ENCODE measurements at regions not wholly inside any gene's neighbourhood (a gene's known extent, or its start where the extent isn't known, plus 50 kb on each side); places are given as distances from the start of the nearest gene placed in this dataset.

DNA sequence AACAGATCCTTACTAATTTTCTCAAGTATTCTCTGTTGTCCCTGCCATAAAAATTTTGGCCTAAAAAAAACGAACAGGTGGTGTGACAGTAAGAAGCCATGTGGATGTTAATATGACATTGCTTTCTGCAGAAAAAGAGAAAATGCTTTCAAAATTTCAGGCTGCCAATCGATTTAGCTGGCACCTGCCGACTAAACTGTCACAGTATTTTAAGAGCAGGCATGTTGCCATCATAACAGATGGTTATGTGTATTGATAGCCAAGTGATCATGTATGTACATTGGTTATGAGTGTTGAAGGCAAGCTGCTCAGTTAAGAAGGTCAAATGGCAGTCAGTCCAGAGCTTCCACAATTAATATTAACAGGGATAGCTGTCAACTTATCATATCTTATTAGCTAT lies 1017.0 kb downstream of the MRPL39 start:
- Histone ChIP-seq H3K27ac (ENCODE audit: extremely low read depth, low read depth, low read length) (no peak overlapping the region), H3K4me1 (ENCODE audit: control insufficient read depth, insufficient read depth, low read length) (no peaks in the 10 kb centered on the region), H3K9me3 (ENCODE audit: control insufficient read depth, insufficient read depth, low read depth, low read length) (no peaks in the 10 kb centered on the region), H3K36me3 (ENCODE audit: control insufficient read depth in 2 of 2, insufficient read depth in 1 of 2, low read length in 2 of 2) (no peaks in the 10 kb centered on the region), H3K4me3 (ENCODE audit: low read depth, low read length) (no peak overlapping the region)
- TF ChIP-seq ZBTB48 (tag by site-specific recombination; IDR thresholded peaks at IDR 0.05) (no peak), ZNF514 (tag by site-specific recombination; IDR thresholded peaks at IDR 0.05) (no peak), ZBTB8A (tag by site-specific recombination; IDR thresholded peaks at IDR 0.05) (no peak), ZNF354C (tag by site-specific recombination; IDR thresholded peaks at IDR 0.05; ENCODE audit: borderline replicate concordance, low read depth) (no peak), YY1 (tag by site-specific recombination; IDR thresholded peaks at IDR 0.05) (no peak), ZNF10 (tag by site-specific recombination; IDR thresholded peaks at IDR 0.05) (no peak), ZNF660 (tag by site-specific recombination; IDR thresholded peaks at IDR 0.05) (no peak), SCRT2 (tag by site-specific recombination; IDR thresholded peaks at IDR 0.05) (no peak), ZNF174 (tag by site-specific recombination; IDR thresholded peaks at IDR 0.05) (no peak), ZNF19 (tag by site-specific recombination; IDR thresholded peaks at IDR 0.05; ENCODE audit: low read depth) (no peak), ZNF146 (tag by site-specific recombination; IDR thresholded peaks at IDR 0.05) (no peak), ZNF184 (tag by site-specific recombination; IDR thresholded peaks at IDR 0.05) (no peak), ZNF311 (tag by site-specific recombination; IDR thresholded peaks at IDR 0.05; ENCODE audit: borderline replicate concordance) (no peak), KLF1 (tag by site-specific recombination; IDR thresholded peaks at IDR 0.05) (no peak), ZNF2 (tag by site-specific recombination; IDR thresholded peaks at IDR 0.05) (no peak), ZNF416 (tag by site-specific recombination; IDR thresholded peaks at IDR 0.05) (no peak), ZSCAN23 (tag by site-specific recombination; IDR thresholded peaks at IDR 0.05) (no peak), ZNF701 (tag by site-specific recombination; IDR thresholded peaks at IDR 0.05) (no peak)
- TF ChIP-seq, protein P1, sequence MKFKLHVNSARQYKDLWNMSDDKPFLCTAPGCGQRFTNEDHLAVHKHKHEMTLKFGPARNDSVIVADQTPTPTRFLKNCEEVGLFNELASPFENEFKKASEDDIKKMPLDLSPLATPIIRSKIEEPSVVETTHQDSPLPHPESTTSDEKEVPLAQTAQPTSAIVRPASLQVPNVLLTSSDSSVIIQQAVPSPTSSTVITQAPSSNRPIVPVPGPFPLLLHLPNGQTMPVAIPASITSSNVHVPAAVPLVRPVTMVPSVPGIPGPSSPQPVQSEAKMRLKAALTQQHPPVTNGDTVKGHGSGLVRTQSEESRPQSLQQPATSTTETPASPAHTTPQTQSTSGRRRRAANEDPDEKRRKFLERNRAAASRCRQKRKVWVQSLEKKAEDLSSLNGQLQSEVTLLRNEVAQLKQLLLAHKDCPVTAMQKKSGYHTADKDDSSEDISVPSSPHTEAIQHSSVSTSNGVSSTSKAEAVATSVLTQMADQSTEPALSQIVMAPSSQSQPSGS (tag by site-specific recombination; IDR thresholded peaks at IDR 0.05; ENCODE audit: low read depth) = no peak
- TF ChIP-seq, protein P2, sequence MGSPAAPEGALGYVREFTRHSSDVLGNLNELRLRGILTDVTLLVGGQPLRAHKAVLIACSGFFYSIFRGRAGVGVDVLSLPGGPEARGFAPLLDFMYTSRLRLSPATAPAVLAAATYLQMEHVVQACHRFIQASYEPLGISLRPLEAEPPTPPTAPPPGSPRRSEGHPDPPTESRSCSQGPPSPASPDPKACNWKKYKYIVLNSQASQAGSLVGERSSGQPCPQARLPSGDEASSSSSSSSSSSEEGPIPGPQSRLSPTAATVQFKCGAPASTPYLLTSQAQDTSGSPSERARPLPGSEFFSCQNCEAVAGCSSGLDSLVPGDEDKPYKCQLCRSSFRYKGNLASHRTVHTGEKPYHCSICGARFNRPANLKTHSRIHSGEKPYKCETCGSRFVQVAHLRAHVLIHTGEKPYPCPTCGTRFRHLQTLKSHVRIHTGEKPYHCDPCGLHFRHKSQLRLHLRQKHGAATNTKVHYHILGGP (tag by site-specific recombination; IDR thresholded peaks at IDR 0.05) = no peak
- ChIA-PET CTCF (no interaction called here), POLR2A (no interaction called here)

DNA sequence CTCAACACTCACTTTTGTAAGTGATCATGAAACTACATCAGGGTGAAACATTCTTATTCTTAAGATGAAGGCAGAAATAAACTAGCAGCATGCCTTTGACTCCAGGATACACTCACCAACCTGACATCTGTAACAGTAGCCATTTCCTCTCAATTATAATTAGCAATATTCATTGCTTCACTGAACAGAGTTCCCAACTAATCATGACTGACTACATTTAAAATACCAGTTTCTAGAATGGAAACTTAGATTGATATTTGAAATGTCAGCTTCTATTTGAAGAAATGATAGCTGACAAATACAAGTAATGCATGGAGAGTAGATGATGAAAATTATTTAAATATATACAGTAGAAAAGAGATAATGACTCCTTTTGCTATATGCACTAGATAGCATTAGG lies 1023.8 kb downstream of the MRPL39 start:
- CTCF ChIA-PET = no interaction called here
- Histone ChIP-seq H3K4me3 (ENCODE audit: low read depth, low read length) (no peak overlapping the region), H3K36me3 (ENCODE audit: control insufficient read depth in 2 of 2, insufficient read depth in 1 of 2, low read length in 2 of 2) (no peaks in the 10 kb centered on the region), H3K4me1 (ENCODE audit: control insufficient read depth, insufficient read depth, low read length) (no peaks in the 10 kb centered on the region), H3K9me3 (ENCODE audit: control insufficient read depth, insufficient read depth, low read depth, low read length) (no peaks in the 10 kb centered on the region), H3K27ac (ENCODE audit: extremely low read depth, low read depth, low read length) (no peak overlapping the region)
- POLR2A ChIA-PET = no interaction called here
- TF ChIP-seq ZNF394 (tag by site-specific recombination; IDR thresholded peaks at IDR 0.05; ENCODE audit: borderline replicate concordance) (no peak), ZNF510 (tag by site-specific recombination; IDR thresholded peaks at IDR 0.05; ENCODE audit: insufficient replicate concordance) (no peak), TRIM28 (IDR thresholded peaks at IDR 0.05; ENCODE audit: borderline replicate concordance, low read length) (no peak), PRDM1 (tag by site-specific recombination; IDR thresholded peaks at IDR 0.05) (no peak), OSR2 (tag by site-specific recombination; IDR thresholded peaks at IDR 0.05) (no peak), HOXA7 (CRISPR knock-in tag; IDR thresholded peaks at IDR 0.05; ENCODE audit: borderline replicate concordance) (no peak), ZXDB (tag by site-specific recombination; IDR thresholded peaks at IDR 0.05) (no peak), SP3 (tag by site-specific recombination; IDR thresholded peaks at IDR 0.05) (no peak), ZNF324 (tag by site-specific recombination; IDR thresholded peaks at IDR 0.05) (no peak), ZNF843 (tag by site-specific recombination; IDR thresholded peaks at IDR 0.05) (no peak), KLF1 (tag by site-specific recombination; IDR thresholded peaks at IDR 0.05) (no peak), ZNF366 (tag by site-specific recombination; conservative IDR thresholded peaks at IDR 0.05) (no peak), MZF1 (tag by site-specific recombination; IDR thresholded peaks at IDR 0.05; ENCODE audit: borderline replicate concordance) (no peak), ZNF214 (tag by site-specific recombination; IDR thresholded peaks at IDR 0.05; ENCODE audit: borderline replicate concordance) (no peak)
- TF ChIP-seq, protein P2 (tag by site-specific recombination; IDR thresholded peaks at IDR 0.05) = no peak
- TF ChIP-seq, protein P3, sequence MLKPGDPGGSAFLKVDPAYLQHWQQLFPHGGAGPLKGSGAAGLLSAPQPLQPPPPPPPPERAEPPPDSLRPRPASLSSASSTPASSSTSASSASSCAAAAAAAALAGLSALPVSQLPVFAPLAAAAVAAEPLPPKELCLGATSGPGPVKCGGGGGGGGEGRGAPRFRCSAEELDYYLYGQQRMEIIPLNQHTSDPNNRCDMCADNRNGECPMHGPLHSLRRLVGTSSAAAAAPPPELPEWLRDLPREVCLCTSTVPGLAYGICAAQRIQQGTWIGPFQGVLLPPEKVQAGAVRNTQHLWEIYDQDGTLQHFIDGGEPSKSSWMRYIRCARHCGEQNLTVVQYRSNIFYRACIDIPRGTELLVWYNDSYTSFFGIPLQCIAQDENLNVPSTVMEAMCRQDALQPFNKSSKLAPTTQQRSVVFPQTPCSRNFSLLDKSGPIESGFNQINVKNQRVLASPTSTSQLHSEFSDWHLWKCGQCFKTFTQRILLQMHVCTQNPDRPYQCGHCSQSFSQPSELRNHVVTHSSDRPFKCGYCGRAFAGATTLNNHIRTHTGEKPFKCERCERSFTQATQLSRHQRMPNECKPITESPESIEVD (tag by site-specific recombination; IDR thresholded peaks at IDR 0.05) = no peak

All from HEK293 (cell line).